ENCODE measurements at regions not wholly inside any gene's neighbourhood (a gene's known extent, or its start where the extent isn't known, plus 50 kb on each side); places are given as distances from the start of the nearest gene placed in this dataset.

DNA sequence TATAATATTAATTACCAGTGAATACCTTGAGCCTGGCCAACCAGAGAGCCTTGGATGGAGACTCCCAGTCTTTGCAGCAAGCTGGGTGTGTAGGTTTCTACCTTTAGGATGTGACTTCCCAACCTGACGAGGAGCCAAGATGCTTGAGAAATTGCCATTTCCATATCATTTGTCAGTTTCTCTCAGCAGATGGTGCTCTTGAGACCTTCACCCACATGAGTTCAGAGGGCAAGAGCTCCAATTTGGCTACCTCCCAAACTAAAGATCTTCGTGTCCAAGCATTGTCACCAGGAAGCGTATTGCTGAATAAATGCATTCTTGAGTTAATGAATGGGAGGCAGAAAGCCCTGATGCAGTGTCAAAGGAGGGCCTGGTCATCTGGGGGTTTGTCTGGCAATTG is 106.4 kb upstream of the TBX5 start:
- Histone ChIP-seq H3K79me2 (ENCODE audit: low read depth) (no peaks in the 10 kb centered on the region), H3K27me3 (ENCODE audit: insufficient read depth, low read depth) (peaks cover 34% of the 10 kb centered on the region), H3K4me3 (no peak overlapping the region), H3K4me1 (replicated peaks; ENCODE audit: insufficient read depth) (no peaks in the 10 kb centered on the region), H3K4me2 (no peak overlapping the region), H4K20me1 (ENCODE audit: insufficient read depth) (no peaks in the 10 kb centered on the region), H3K27ac (no peak overlapping the region), H3K36me3 (ENCODE audit: low read depth) (no peaks in the 10 kb centered on the region), H3K9me2 (ENCODE audit: insufficient read depth) (no peaks in the 10 kb centered on the region), H3K9me3 (ENCODE audit: insufficient read depth, low read depth) (no peaks in the 10 kb centered on the region; the same call in 1 of the 2 replicates), H3F3A (ENCODE audit: insufficient read depth, low read depth) (no peaks in the 10 kb centered on the region), H2AFZ (no peak overlapping the region)
- intact Hi-C loops (cut with micrococcal nuclease; ENCODE audit: unreplicated experiment) = no loop called here
- POLR2A ChIA-PET (ENCODE audit: unreplicated experiment) = no interaction called here
- no TSS peak for BruUV-seq (replicated peaks)
- TF ChIP-seq EZH2 (IDR thresholded peaks at IDR 0.05; ENCODE audit: low read depth) = no peak
- TF ChIP-seq CTCF (conservative IDR thresholded peaks at IDR 0.05) = no peak
- no peak for DNase-seq
- CTCF ChIA-PET = no interaction called here

GRCh38 chr12:114508529-114509129 is 102.7 kb upstream of the TBX5 start:
- H3K4me3 ChIP-seq = no peak overlapping the region
- no peak overlapping the region for H3K27ac ChIP-seq
- ChIA-PET POLR2A (ENCODE audit: unreplicated experiment) (no interaction called here), CTCF (interaction anchor here (0.5 to 1.0 kb wide), 2 partner anchors 528 to 541 kb away, joined by 3 to 7 read pairs; no protein-coding TSS in a partner anchor)
- no peaks in the 10 kb centered on the region for H3K79me2 ChIP-seq (ENCODE audit: low read depth)
- peak in 1 of 2 experiments; percentile 41 for DNase-seq
- H3K4me2 ChIP-seq = no peak overlapping the region
- no peak overlapping the region for H2AFZ ChIP-seq
- no peaks in the 10 kb centered on the region for H4K20me1 ChIP-seq (ENCODE audit: insufficient read depth)
- no peaks in the 10 kb centered on the region; the same call in 1 of the 2 replicates for H3K9me3 ChIP-seq (ENCODE audit: insufficient read depth, low read depth)
- no peaks in the 10 kb centered on the region for H3K36me3 ChIP-seq (ENCODE audit: low read depth)
- peaks cover 41% of the 10 kb centered on the region for H3K27me3 ChIP-seq (ENCODE audit: insufficient read depth, low read depth)
- H3K9me2 ChIP-seq (ENCODE audit: insufficient read depth) = no peaks in the 10 kb centered on the region
- TF ChIP-seq CTCF (conservative IDR thresholded peaks at IDR 0.05) (peak; percentile 76), EZH2 (IDR thresholded peaks at IDR 0.05; ENCODE audit: low read depth) (no peak)
- BruUV-seq (replicated peaks) = no TSS peak
- H3K4me1 ChIP-seq (replicated peaks; ENCODE audit: insufficient read depth) = no peaks in the 10 kb centered on the region
- no peaks in the 10 kb centered on the region for H3F3A ChIP-seq (ENCODE audit: insufficient read depth, low read depth)
- intact Hi-C loops (cut with micrococcal nuclease; ENCODE audit: unreplicated experiment) = loop anchor here (1.0 to 5.0 kb wide), 2 partner anchors 528 to 541 kb away; partner anchors contain the start of gene RBM19

DNA sequence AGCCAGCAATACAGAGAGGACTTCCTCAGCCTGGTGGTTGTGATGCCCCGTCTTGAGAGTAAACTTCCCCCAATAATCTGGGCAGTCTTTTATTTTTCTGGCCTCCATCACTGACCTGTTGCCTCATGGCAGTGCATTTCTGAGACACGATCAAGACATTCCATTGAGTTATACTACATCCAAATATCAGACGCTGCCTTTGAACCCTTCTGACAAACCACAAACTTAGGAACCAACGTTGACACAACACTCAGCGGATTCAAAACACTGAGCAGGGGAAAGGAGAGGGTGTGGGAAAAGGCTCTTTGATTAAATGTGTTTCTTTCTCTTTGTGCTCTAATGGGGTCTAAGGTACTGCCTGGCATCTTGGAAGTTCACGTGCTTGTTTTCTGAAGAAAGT is 100.7 kb upstream of the TBX5 start:
- Histone ChIP-seq H3K36me3 (ENCODE audit: low read depth) (no peaks in the 10 kb centered on the region), H3K79me2 (ENCODE audit: low read depth) (no peaks in the 10 kb centered on the region), H4K20me1 (ENCODE audit: insufficient read depth) (no peaks in the 10 kb centered on the region), H3K4me3 (no peak overlapping the region), H2AFZ (no peak overlapping the region), H3F3A (ENCODE audit: insufficient read depth, low read depth) (no peaks in the 10 kb centered on the region), H3K9me2 (ENCODE audit: insufficient read depth) (no peaks in the 10 kb centered on the region), H3K9me3 (ENCODE audit: insufficient read depth, low read depth) (no peaks in the 10 kb centered on the region; the same call in 1 of the 2 replicates), H3K4me2 (no peak overlapping the region), H3K27ac (no peak overlapping the region), H3K4me1 (replicated peaks; ENCODE audit: insufficient read depth) (no peaks in the 10 kb centered on the region), H3K27me3 (ENCODE audit: insufficient read depth, low read depth) (peaks cover 42% of the 10 kb centered on the region)
- no TSS peak for BruUV-seq (replicated peaks)
- POLR2A ChIA-PET (ENCODE audit: unreplicated experiment) = no interaction called here
- DNase-seq = no peak
- CTCF ChIA-PET = no interaction called here
- TF ChIP-seq EZH2 (IDR thresholded peaks at IDR 0.05; ENCODE audit: low read depth) = no peak
- TF ChIP-seq CTCF (conservative IDR thresholded peaks at IDR 0.05) = no peak
- intact Hi-C loops (cut with micrococcal nuclease; ENCODE audit: unreplicated experiment) = loop anchor here (5.0 kb wide), 1 partner anchor 539 kb away; the partner anchor contains the start of gene RBM19
